Cardiac septum (tissue), 1 donor: ENCODE measurements at regions not wholly inside any gene's neighbourhood (a gene's known extent, or its start where the extent isn't known, plus 50 kb on each side); places are given as distances from the start of the nearest gene placed in this dataset.

Experiments used
- DNase-seq: peaks from one replicate; pipeline ENCODE4 v3.0.0-alpha.2; 2020; ENCODE audit warnings: low spot score
- intact Hi-C: fragments of 100-400 bp; cut with DNase I; formaldehyde crosslinking; loops from one replicate; pipeline ENCODE4 v1.14.0; 2022
- donor health status: DM: no; HTN: no; CAD: no.

GRCh38 chr12:113634982-113635381 lies 163.3 kb upstream of the LHX5 start:
- DNase-seq = no peak
- intact Hi-C loops = no loop called here

GRCh38 chr12:113634474-113634873 lies 162.8 kb upstream of the LHX5 start:
- no peak for DNase-seq
- intact Hi-C loops = no loop called here

- no peak for DNase-seq
- intact Hi-C loops = no loop called here
Measured at GRCh38 chr12:113633678-113634332, 162.1 kb upstream of the LHX5 start.

GRCh38 chr12:113630625-113631024 lies 159.0 kb upstream of the LHX5 start:
- intact Hi-C loops = no loop called here
- no peak for DNase-seq

GRCh38 chr12:113625499-113625898 lies 153.8 kb upstream of the LHX5 start:
- intact Hi-C loops = no loop called here
- no peak for DNase-seq

GRCh38 chr12:113622410-113622809 lies 150.7 kb upstream of the LHX5 start:
- intact Hi-C loops = no loop called here
- DNase-seq = no peak

- intact Hi-C loops = no loop called here
- no peak for DNase-seq
Measured at GRCh38 chr12:113620437-113620976, 148.8 kb upstream of the LHX5 start.

GRCh38 chr12:113619202-113619601 lies 147.5 kb upstream of the LHX5 start:
- intact Hi-C loops = no loop called here
- DNase-seq = no peak

GRCh38 chr12:113613414-113613813 lies 141.7 kb upstream of the LHX5 start:
- no peak for DNase-seq
- intact Hi-C loops = no loop called here

GRCh38 chr12:113612793-113613192 lies 141.1 kb upstream of the LHX5 start:
- DNase-seq = no peak
- intact Hi-C loops = no loop called here

- no peak for DNase-seq
- intact Hi-C loops = no loop called here
Measured at GRCh38 chr12:113612076-113612728, 140.5 kb upstream of the LHX5 start.

GRCh38 chr12:113611652-113612051 lies 140.0 kb upstream of the LHX5 start:
- no peak for DNase-seq
- intact Hi-C loops = no loop called here

GRCh38 chr12:113610698-113611097 lies 139.0 kb upstream of the LHX5 start:
- intact Hi-C loops = no loop called here

GRCh38 chr12:113609692-113610469 lies 138.2 kb upstream of the LHX5 start:
- no peak for DNase-seq
- intact Hi-C loops = no loop called here

More at GRCh38 chr12:113610698-113611097, 139.0 kb upstream of the LHX5 start:
- DNase-seq = no peak

- intact Hi-C loops = no loop called here
- no peak for DNase-seq
Measured at GRCh38 chr12:113604666-113605065, 133.0 kb upstream of the LHX5 start.

GRCh38 chr12:113601656-113602263 lies 130.1 kb upstream of the LHX5 start:
- intact Hi-C loops = no loop called here
- DNase-seq = no peak

GRCh38 chr12:113598815-113599406 lies 127.2 kb upstream of the LHX5 start:
- intact Hi-C loops = no loop called here
- DNase-seq = no peak

GRCh38 chr12:113594967-113595366 lies 123.3 kb upstream of the LHX5 start:
- no peak for DNase-seq
- intact Hi-C loops = no loop called here

GRCh38 chr12:113591480-113591974 lies 119.9 kb upstream of the LHX5 start:
- no peak for DNase-seq
- intact Hi-C loops = no loop called here

- DNase-seq = no peak
- intact Hi-C loops = no loop called here
Measured at GRCh38 chr12:113589437-113589836, 117.8 kb upstream of the LHX5 start.
